Endothelial cell of hepatic sinusoid (primary cell): ENCODE measurements at regions not wholly inside any gene's neighbourhood (a gene's known extent, or its start where the extent isn't known, plus 50 kb on each side); places are given as distances from the start of the nearest gene placed in this dataset.

Experiments used
- in situ Hi-C: cut with HindIII; loops from 2 replicates; pipeline ENCODE4 v1.10.0; 2017; ENCODE audit warnings: low sequenced_read_pairs

- in situ Hi-C loops: no loop called here
Measured at GRCh38 chr4:155523358-155523757, 143.3 kb upstream of the GUCY1A1 start.

DNA sequence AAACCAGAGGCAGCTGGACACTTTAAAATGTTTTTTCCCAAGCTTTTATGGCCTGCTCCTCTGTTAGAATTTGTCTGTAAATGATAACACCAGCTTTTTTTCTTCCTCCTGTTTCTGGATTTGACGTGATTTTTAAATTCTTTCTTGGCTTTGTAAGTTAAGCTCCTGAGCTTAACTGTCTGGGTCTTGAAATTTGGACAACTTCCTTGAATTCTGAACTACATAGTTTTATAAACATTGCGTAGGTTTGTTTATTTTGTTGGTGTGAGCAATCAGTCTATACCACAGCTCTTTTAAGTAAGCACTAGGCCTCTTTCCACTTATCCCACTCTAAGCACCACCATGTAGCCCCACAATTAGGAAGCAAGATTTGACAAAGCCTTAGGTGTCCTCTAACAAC, 144.4 kb upstream of the GUCY1A1 start:
- in situ Hi-C loops: no loop called here

DNA sequence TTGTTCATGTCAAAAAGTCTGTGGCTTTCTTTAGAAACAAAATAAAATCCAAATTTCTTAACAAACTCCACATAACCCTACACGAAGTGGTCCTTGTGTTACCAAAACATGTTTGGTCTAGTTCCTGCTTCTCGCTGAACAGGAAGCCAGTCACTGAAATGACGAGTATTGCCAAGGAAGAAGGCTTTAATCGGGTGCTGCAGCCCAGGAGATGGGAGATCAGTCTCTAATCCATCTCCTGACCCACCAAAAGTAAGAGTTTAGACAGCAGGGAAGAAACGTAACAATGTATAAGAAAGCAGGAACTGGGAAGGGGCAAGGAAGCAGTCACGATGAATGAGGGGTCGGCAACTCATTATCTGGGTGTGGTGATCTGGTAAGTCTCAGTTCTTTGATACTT, 144.6 kb upstream of the MAP9 start:
- in situ Hi-C loops: no loop called here

- in situ Hi-C loops: no loop called here
Measured at GRCh38 chr4:155515444-155516075, 138.8 kb upstream of the MAP9 start.

DNA sequence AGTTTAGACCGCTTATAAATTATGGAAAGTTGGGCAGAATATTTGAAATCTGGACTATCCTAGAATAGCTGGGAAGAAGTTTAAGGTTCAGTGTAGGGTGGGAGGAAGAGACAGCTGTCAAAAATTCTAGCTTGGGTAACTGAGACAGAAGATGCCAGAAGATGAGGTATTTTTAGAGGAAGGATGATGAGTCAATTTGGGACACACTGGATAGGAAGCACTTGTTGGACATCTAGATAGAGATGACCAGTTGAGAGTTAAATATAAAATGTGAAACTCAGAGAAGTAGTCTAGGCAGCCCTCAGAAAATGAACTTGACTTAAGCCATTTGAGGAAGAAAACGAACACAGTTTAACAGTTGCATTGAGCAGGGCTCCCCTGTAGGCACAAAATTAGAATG, 137.9 kb upstream of the MAP9 start:
- in situ Hi-C loops: no loop called here

DNA sequence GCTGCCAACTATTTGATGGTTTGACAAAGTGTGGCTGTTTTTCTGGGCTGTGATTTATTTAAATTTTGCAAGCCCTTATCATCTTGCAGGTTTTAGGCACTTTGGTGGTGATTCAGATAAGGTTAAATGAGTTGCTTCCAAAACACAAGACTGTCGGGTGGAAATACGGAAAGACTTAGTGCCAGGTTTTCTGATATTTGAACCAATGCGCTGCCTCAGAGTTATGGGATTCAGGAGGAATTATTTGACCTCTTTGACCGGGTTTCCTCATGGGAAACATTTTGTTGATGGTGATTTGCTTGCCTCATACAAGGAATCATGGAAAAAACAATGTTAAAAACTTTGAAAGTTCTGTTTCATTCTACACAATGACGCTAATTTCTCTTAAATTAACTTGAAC, 136.1 kb upstream of the MAP9 start:
- in situ Hi-C loops: no loop called here

GRCh38 chr4:155512046-155512445, 135.3 kb upstream of the MAP9 start:
- in situ Hi-C loops: no loop called here

- in situ Hi-C loops: no loop called here
Measured at GRCh38 chr4:155510771-155511170, 134.0 kb upstream of the MAP9 start.

DNA sequence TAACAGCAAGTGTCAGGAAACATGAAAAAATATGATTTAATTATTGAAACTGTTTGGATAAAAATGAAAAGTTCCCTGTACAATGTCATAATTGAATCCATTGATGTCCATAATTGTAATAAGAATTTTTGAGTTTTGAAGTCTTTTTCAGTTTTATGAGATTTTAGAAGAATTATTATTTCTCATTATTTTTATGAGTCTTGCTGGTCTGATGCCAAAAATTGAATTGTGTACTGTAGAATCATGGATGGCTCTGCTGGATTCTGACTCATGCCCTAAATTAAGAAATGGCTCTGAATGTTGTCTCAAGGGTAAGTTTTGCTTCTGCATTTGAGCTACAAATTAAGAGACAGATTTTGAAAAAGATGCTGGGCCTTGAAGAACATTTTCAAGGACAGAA, 132.8 kb upstream of the MAP9 start:
- in situ Hi-C loops: no loop called here

- in situ Hi-C loops: no loop called here
Measured at GRCh38 chr4:155506745-155507144, 130.0 kb upstream of the MAP9 start.

GRCh38 chr4:155505321-155505720, 128.6 kb upstream of the MAP9 start:
- in situ Hi-C loops: no loop called here

DNA sequence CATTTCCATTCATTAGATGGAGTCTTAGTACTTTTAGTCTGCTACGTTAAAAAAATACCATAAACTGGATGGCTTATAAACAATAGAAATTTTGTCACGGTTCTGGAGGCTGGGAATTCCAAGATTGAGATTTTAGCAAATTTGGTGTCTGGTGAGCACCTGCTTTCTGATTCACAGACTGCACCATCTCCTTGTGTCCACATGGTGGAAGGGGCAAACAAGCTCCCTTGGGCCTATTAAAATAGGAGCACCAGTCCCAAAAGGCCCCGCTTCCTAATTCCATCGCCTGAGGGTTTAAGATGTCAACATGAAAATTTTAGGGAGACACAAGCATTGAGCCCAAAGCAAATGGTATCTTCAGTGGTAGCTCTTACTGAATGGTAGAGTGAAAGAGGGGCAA, 120.5 kb upstream of the MAP9 start:
- in situ Hi-C loops: no loop called here

- in situ Hi-C loops: no loop called here
Measured at GRCh38 chr4:155496294-155496626, 119.5 kb upstream of the MAP9 start.

- in situ Hi-C loops: no loop called here
Measured at GRCh38 chr4:155495572-155496293, 119.0 kb upstream of the MAP9 start.

DNA sequence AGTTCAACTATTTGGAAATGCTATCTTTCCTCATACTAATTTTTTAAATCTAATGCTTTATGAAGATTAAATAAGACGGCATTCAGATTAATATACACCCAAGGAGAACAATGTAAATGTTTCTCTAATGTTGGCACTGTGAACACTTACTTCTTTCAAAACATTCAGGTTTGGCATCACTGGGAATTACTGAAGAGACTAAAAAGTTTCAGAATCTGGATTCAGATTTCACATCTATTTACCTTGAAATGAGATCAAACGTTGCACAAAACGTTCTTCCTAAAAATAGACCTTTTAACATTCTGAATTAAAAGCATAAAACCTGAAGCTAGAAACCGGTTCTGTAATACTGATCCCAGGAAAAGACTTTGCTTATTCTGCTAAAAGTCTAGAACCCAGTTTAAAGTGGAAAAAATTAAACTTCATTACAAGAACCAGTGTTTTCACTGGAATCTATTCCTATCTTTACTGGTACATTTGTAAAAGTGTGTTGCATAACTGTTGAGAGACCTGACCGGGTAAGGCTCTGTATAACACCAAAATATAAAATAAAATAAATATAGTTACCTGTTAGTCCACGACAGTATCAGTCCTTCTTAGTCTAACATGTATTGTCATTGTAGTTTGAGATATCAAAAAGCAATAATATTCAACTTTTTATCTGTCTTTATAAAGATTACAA, 117.4 kb upstream of the MAP9 start:
- in situ Hi-C loops: no loop called here

- in situ Hi-C loops: no loop called here
Measured at GRCh38 chr4:155491336-155492120, 114.8 kb upstream of the MAP9 start.

- in situ Hi-C loops: no loop called here
Measured at GRCh38 chr4:155489271-155489670, 112.5 kb upstream of the MAP9 start.

DNA sequence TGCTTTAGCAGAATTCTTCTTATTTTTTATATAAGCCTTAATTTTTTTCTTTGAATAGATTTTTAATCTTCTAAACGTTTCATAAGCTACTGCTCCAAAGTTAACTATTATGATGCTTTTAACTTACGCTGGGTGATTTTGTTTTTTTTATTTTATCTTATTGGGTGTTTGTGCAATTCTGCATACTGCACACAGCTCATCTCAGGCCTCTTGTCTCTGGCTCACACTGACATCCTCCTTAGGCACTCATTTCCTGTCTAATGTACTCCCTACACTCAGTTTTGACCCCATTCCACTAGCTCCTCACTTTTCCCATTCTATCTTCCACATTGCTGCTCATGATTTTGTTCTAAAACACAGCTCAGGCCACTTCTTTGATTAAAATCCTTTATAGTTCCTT, 111.9 kb upstream of the MAP9 start:
- in situ Hi-C loops: no loop called here

DNA sequence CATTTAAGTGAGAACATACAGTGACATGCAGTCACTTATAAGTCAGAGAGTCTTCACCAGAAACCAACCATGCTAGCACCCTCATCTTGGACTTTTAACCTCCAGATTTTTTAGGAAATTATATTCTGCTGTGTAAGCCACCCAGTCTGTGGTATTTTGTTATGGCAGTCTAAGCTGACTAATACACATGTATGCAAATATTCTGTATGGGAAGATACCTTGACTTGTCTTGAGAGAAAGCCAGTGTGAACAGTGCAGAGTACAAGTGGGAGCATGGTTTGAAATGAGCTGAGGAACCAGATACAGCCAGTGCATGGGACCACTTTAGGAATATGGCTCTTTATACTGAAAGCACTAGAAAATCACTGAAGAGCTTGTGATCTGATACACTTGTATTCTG, 110.4 kb upstream of the MAP9 start:
- in situ Hi-C loops: no loop called here

GRCh38 chr4:155481150-155481549, 104.4 kb upstream of the MAP9 start:
- in situ Hi-C loops: no loop called here

- in situ Hi-C loops: no loop called here
Measured at GRCh38 chr4:155479835-155480234, 103.1 kb upstream of the MAP9 start.
